ENCODE measurements at regions not wholly inside any gene's neighbourhood (a gene's known extent, or its start where the extent isn't known, plus 50 kb on each side); places are given as distances from the start of the nearest gene placed in this dataset.

DNA sequence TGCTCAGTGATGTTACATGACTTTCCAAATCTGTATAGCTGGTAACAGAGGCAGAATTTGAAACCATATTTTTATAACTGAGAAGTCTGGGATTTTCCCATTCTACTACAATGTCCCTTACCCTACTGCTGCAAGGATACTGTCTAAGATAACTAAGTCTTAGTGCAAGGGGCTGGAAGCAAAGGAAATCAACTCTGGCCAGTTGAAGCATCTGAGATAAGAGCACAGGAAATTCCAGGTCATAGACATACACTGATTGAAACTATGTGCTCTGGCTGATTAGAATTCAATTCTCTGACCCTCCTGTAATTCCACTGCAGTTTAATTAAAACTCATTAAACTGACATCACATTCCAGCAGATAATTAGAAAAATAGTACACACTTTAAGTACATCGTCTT lies 267.7 kb upstream of the C1orf87 start:
- no peak for TF ChIP-seq Cebpa-rat (IDR thresholded peaks at IDR 0.05)
- Histone ChIP-seq H3K36me3 (no peaks in the 10 kb centered on the region), H4K20me1 (no peaks in the 10 kb centered on the region)

DNA sequence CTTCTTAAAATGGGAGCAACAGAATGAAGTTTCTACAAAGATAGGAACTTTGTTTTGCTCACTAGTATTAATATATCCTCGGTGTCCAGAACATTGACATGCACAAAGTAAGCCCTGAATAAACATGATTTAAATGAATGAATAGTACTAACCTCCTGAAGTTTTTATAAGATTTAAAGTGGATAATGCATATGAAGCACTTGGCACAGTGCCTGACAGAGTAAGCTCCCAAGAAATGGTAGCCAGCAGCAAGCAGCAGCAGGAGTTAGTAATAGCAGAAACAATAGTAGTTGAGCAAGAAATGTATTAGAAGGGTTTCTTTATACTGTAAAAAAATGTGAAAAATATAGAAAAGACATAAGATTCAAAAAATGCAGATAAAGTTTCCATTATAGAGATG lies 258.1 kb upstream of the C1orf87 start:
- H3K9me3 ChIP-seq (replicated peaks in 1 of 11) = peaks cover 0 to 12% (median 4%) of the 10 kb centered on the region in 11 experiments; a peak in 5 of 22 replicates
- H3K27me3 ChIP-seq = no peaks in the 10 kb centered on the region
- no peak overlapping the region for H3K4me3 ChIP-seq
- H3K4me2 ChIP-seq = no peak overlapping the region
- no peaks in the 10 kb centered on the region for H4K20me1 ChIP-seq
- TF ChIP-seq Cebpa-rat (IDR thresholded peaks at IDR 0.05) = no peak
- H3K9ac ChIP-seq = no peak overlapping the region
- H3K4me1 ChIP-seq = no peaks in the 10 kb centered on the region
- no peaks in the 10 kb centered on the region for H3K36me3 ChIP-seq
- no peak overlapping the region for H3K27ac ChIP-seq

More for the DNA sequence above, 267.7 kb upstream of the C1orf87 start:
- no peaks in the 10 kb centered on the region for H3K9me3 ChIP-seq (replicated peaks in 1 of 11)
- H3K4me2 ChIP-seq = no peak overlapping the region
- H3K27ac ChIP-seq = no peak overlapping the region
- H3K4me1 ChIP-seq = no peaks in the 10 kb centered on the region
- no peaks in the 10 kb centered on the region for H3K27me3 ChIP-seq
- no peak overlapping the region for H3K4me3 ChIP-seq
- H3K9ac ChIP-seq = no peak overlapping the region

DNA sequence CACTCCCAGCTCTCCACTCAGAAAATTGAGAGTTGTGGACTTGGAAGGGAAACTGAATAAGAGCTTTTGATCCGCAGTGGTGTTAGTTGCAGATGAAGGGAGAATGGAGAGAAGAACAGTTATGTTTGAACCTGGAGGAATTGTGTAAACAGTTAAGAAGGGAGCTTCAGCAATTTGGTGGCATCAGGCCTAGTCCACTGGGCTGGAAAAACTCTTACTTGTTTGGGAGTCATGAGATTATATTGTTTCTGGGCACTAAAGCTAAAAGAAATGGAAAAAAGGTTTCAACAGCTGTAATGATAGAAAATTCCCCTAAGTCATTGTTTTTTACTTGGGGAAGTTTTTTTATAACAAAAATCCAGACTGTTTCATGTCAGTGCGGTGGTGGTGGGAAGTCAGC lies 256.1 kb upstream of the C1orf87 start:
- Histone ChIP-seq H3K4me2 (no peak overlapping the region), H3K36me3 (no peaks in the 10 kb centered on the region), H3K4me1 (no peaks in the 10 kb centered on the region), H3K27me3 (no peaks in the 10 kb centered on the region), H4K20me1 (no peaks in the 10 kb centered on the region), H3K9ac (no peak overlapping the region), H3K9me3 (replicated peaks in 1 of 11) (peaks cover 0 to 20% (median 4%) of the 10 kb centered on the region in 11 experiments; a peak in 7 of 22 replicates), H3K4me3 (no peak overlapping the region), H3K27ac (no peak overlapping the region)
- no peak for TF ChIP-seq Cebpa-rat (IDR thresholded peaks at IDR 0.05)

DNA sequence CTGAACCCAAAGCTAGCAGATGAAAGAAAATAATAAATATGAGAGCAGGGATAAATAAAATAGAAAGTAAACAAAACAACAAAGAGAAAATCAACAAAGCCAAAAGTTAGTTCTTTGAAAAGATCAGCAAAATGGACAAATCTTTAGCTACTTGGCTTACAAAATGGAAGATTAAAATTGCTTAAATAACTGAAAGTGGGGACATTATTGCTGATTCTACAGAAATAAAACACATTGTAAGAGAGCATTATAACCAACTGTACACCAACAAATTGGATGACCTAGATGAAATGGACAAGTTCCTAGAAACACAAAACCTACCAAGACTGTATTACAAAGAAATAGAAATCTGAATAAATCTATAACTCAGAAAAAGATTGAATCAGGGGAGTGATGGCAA lies 238.3 kb upstream of the C1orf87 start:
- Histone ChIP-seq H4K20me1 (no peaks in the 10 kb centered on the region), H3K4me1 (no peaks in the 10 kb centered on the region), H3K9me3 (replicated peaks in 1 of 11) (no peaks in the 10 kb centered on the region), H3K36me3 (no peaks in the 10 kb centered on the region), H3K27ac (no peak overlapping the region), H3K9ac (no peak overlapping the region), H3K4me3 (no peak overlapping the region), H3K4me2 (no peak overlapping the region), H3K27me3 (no peaks in the 10 kb centered on the region)
- no peak for TF ChIP-seq Cebpa-rat (IDR thresholded peaks at IDR 0.05)

DNA sequence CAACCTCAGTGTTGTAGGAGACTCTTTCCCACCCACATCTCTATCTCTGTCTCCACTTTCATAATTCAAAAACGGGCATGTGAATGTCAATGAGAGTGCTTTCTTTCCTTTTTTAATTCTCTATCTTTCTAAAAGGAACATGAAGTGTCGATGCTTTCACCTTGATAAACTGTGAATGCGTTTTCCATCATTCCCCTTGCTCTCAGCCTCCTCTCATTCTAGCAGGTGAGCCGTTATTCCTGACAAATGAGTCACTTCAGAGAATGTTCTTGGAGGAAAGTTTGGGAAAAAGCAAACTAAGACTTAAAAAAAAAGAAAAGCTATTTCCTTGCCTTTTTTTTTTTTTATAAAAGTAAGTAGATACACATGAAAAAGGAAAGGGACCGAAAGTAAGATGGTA lies 226.0 kb upstream of the C1orf87 start:
- Histone ChIP-seq H3K9me3 (replicated peaks in 1 of 11) (peaks cover 0 to 4% (median 0%) of the 10 kb centered on the region in 11 experiments; a peak in 2 of 22 replicates), H3K36me3 (no peaks in the 10 kb centered on the region), H4K20me1 (no peaks in the 10 kb centered on the region), H3K4me3 (no peak overlapping the region), H3K4me2 (no peak overlapping the region), H3K27ac (no peak overlapping the region), H3K9ac (no peak overlapping the region), H3K27me3 (no peaks in the 10 kb centered on the region), H3K4me1 (no peaks in the 10 kb centered on the region)
- no peak for TF ChIP-seq Cebpa-rat (IDR thresholded peaks at IDR 0.05)

DNA sequence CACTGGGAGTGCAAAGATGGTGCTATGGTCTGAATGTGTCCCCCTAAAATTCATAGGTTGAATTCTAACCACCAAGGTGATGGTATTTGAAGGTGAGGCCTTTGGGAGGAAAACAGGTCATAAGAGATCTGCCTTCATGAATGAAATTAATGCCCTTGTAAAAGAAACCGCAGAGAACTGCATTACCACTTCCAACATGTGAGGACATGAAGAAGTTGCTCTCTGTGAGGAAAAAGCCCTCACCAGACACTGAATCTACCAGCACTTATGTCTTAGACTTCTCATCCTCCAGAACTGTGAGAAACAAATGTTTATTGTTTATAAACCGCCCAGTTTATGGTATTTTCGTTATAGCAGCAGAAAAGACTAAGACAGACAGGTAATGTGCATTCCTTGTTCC lies 224.7 kb upstream of the C1orf87 start:
- no peak overlapping the region for H3K9ac ChIP-seq
- H3K4me2 ChIP-seq = no peak overlapping the region
- H3K36me3 ChIP-seq = no peaks in the 10 kb centered on the region
- no peak overlapping the region for H3K4me3 ChIP-seq
- H3K9me3 ChIP-seq (replicated peaks in 1 of 11) = peaks cover 0 to 4% (median 0%) of the 10 kb centered on the region in 11 experiments; a peak in 2 of 22 replicates
- no peaks in the 10 kb centered on the region for H3K27me3 ChIP-seq
- no peaks in the 10 kb centered on the region for H4K20me1 ChIP-seq
- no peak overlapping the region for H3K27ac ChIP-seq
- H3K4me1 ChIP-seq = no peaks in the 10 kb centered on the region
- no peak for TF ChIP-seq Cebpa-rat (IDR thresholded peaks at IDR 0.05)

DNA sequence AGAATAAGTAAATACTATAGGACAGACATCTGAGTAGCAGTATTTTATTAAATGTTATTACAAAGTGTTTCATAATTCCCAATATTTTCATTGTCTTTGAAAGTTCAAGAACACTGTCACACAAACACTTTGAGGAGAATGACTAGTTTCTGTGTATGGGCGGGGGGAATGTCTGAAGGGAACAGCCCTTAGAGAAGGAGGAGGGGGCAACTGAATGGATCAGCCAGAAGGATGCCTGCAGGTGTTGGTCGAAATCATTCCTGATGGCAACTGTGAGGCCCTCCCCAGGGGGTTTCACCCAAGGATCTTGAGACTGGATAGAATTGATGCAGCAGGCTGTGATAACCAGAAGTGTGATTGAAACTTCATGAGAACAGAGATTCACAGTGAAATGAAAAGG lies 223.2 kb upstream of the C1orf87 start:
- no peaks in the 10 kb centered on the region for H3K9me3 ChIP-seq (replicated peaks in 1 of 11)
- TF ChIP-seq Cebpa-rat (IDR thresholded peaks at IDR 0.05) = no peak

DNA sequence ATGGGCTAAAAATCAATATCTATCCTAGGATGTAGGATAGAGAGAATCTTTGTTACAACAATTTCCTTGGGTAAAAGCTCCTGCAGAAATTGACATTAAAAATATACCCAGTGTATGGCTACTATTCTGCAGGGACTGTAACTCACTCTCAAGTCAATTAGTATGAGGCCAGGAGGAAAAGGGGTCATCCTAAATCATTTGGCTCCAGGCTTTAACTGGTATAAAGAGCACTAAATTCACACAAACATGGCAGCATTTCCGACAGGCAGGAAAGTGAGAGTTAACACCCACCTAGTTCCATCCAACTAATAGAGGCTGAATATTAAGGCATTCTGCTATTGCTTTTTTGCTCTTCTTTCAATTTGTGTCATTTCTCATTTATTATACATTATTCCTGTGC lies 218.6 kb upstream of the C1orf87 start:
- Histone ChIP-seq H4K20me1 (no peaks in the 10 kb centered on the region), H3K36me3 (no peaks in the 10 kb centered on the region), H3K4me1 (no peaks in the 10 kb centered on the region), H3K27ac (no peak overlapping the region), H3K9ac (no peak overlapping the region), H3K4me2 (no peak overlapping the region), H3K9me3 (replicated peaks in 1 of 11) (peaks cover 0 to 3% (median 0%) of the 10 kb centered on the region in 11 experiments; a peak in 1 of 22 replicates), H3K27me3 (no peaks in the 10 kb centered on the region), H3K4me3 (no peak overlapping the region)
- no peak for TF ChIP-seq Cebpa-rat (IDR thresholded peaks at IDR 0.05)

More for the DNA sequence above, 223.2 kb upstream of the C1orf87 start:
- Histone ChIP-seq H3K4me1 (no peaks in the 10 kb centered on the region), H3K9ac (no peak overlapping the region), H3K36me3 (no peaks in the 10 kb centered on the region), H4K20me1 (no peaks in the 10 kb centered on the region), H3K4me3 (no peak overlapping the region), H3K4me2 (no peak overlapping the region), H3K27me3 (no peaks in the 10 kb centered on the region), H3K27ac (no peak overlapping the region)

DNA sequence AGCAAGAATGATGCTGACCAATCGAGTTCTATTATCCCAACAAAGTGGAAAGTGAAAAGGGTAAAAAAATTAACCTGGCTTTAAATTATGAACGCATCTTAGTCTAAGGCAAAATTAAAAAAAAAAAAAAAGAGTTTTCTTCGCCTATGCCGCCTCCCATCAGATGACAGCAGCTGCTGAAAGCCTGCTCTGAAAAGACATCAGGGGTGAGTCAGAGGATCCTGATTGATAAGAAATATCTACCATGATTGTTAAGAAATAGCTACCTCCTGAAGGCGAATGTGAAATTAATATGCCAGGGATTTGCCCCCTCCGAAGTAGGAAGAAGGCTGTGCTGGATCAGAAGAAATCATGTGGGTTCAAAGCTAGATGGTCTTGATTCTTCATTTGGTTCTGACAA lies 216.8 kb upstream of the C1orf87 start:
- H3K9ac ChIP-seq = no peak overlapping the region
- no peak overlapping the region for H3K4me3 ChIP-seq
- H3K4me1 ChIP-seq = no peaks in the 10 kb centered on the region
- no peaks in the 10 kb centered on the region for H3K27me3 ChIP-seq
- H3K4me2 ChIP-seq = no peak overlapping the region
- H3K9me3 ChIP-seq (replicated peaks in 1 of 11) = peaks cover 0 to 6% (median 0%) of the 10 kb centered on the region in 11 experiments; a peak in 1 of 22 replicates
- H4K20me1 ChIP-seq = no peaks in the 10 kb centered on the region
- no peak for TF ChIP-seq Cebpa-rat (IDR thresholded peaks at IDR 0.05)
- H3K36me3 ChIP-seq = no peaks in the 10 kb centered on the region
- no peak overlapping the region for H3K27ac ChIP-seq

DNA sequence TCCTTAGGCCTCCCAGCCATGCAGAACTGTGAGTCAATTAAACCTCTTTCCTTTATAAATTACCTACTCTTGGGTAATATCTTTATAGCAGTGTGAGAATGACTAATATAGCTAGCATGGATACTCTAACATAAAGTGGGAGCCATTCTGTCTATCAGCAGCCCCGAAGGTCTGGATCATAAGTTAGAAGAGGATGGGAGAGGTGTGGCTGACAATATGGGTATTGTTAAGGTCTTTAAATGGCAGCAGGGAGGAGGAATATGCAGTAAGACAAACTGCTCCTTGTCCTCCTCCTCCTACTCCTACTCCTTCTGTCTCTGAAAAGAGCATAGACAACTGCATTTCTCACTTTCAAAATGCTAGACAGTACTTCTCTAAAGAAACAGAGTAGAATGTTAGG lies 214.0 kb upstream of the C1orf87 start:
- no peak overlapping the region for H3K4me2 ChIP-seq
- no peaks in the 10 kb centered on the region for H3K4me1 ChIP-seq
- H3K9me3 ChIP-seq (replicated peaks in 1 of 11) = peaks cover 0 to 6% (median 0%) of the 10 kb centered on the region in 11 experiments; a peak in 1 of 22 replicates
- no peak overlapping the region for H3K4me3 ChIP-seq
- H3K27me3 ChIP-seq = no peaks in the 10 kb centered on the region
- H3K27ac ChIP-seq = no peak overlapping the region
- no peaks in the 10 kb centered on the region for H3K36me3 ChIP-seq
- no peak for TF ChIP-seq Cebpa-rat (IDR thresholded peaks at IDR 0.05)
- H4K20me1 ChIP-seq = no peaks in the 10 kb centered on the region
- no peak overlapping the region for H3K9ac ChIP-seq
